GM19372 (cell line): ENCODE measurements at regions not wholly inside any gene's neighbourhood (a gene's known extent, or its start where the extent isn't known, plus 50 kb on each side); places are given as distances from the start of the nearest gene placed in this dataset.
"Not testable (repeated sequence)": the region's sequence is repeated elsewhere in the genome, so short reads cannot be mapped to it uniquely, and the experiment has no call there.

Source experiments
- ATAC-seq: cut with Tn5 transposase; IDR thresholded peaks from one replicate; pipeline ENCODE4 v1.9.1; 2021; ENCODE audit warnings: mild to moderate bottlenecking, low read depth, moderate library complexity; ENCODE audit not compliant: unreplicated experiment

DNA sequence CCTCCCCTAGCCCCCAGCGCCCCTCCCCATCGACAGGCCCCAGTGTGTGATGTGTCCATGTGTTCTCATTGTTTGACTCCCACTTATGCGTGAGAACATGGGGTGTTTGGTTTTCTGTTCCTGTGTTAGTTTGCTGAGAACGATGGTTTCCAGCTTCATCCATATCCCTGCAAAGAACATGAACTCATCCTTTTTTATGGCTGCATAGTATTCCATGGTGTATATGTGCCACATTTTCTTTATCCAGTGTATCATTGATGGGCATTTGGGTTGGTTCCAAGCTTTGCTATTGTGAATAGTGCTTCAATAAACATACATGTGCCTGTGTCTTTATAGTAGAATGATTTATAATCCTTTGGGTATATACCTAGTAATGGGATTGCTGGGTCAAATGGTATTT lies 107.6 kb upstream of the ADGRG2 start:
- ATAC-seq, result not testable (repeated sequence)

DNA sequence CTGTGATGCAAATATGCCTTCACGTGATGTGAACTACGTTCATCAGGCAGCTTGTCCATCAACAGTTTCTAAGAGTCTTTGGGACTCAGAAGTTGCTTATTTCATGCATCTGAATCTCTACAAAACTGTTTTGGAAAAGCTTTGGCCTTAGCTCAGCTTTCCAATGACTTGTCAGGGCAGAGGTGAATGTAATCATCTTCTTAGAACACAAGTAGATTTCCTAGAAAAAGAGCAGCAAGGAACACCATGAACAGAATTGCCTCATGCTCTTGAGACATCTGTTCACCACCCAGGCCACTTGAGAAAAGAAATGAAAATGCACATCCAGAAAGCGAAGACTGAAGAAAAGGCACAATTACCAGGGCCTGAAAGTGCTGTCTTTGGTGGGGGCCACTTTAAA lies 105.8 kb upstream of the PDHA1 start:
- no peak for ATAC-seq

DNA sequence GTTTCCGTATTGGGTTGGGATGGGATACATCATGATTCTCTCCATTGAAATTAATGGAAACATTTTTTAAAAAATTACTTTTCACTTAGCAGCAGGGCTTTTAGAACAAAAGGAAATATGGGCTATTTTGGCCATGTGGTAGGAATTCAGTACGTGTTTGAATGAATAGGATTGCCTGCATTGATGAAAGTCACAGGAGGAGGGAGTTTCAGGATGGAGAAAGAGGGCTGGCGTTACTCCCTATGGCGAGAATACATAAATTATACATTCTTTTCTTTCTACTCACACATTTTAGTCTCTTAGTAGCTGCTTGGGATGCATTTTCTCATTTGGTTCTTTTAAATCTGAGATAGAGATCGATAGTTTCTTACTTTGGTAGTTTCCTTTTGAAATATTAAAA lies 100.3 kb upstream of the PDHA1 start:
- no peak for ATAC-seq

DNA sequence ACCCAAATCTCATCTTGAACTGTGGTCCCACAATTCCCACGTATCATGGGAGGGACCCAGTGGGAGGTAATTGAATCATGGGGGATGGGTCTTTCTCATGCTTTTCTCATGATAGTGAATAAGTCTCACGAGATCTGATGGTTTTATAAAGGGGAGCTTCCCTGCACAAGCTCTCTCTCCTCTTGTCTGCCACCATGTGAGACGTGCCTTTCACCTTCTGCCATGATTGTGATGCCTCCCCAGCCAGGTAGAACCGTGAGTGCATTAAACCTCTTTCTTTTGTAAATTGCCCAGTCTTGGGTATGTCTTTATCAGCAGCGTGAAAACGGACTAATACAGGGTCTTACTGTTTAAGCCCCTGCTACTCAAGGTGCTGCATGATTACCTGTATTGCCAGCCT lies 98.8 kb upstream of the PDHA1 start:
- ATAC-seq, result not testable (repeated sequence)

DNA sequence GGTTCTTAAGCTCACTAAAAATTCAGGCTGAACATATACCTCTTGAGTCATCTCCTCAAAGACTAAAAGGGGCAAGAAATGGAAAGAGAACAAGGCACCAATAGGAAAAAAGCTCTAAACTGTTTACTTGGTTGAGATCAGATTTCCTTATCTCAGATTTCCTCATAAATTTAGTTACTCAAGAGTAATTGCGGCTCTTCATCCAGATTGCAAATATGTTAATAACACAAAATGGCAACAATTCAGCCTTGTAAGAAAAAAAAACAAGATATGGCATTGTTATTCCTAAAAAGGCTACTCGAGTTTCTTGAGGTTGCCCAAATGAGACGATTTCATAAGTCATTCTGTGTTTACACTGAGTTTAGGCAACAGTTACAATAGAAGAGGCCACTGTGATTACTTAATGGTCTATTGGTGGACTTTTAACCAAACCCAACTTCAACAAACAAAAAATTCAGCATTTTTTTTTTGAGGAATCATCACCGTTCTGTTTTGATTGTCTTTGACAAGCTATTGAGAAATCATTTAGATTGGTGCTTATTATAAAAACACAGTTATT lies 97.9 kb upstream of the PDHA1 start:
- ATAC-seq, result no peak

DNA sequence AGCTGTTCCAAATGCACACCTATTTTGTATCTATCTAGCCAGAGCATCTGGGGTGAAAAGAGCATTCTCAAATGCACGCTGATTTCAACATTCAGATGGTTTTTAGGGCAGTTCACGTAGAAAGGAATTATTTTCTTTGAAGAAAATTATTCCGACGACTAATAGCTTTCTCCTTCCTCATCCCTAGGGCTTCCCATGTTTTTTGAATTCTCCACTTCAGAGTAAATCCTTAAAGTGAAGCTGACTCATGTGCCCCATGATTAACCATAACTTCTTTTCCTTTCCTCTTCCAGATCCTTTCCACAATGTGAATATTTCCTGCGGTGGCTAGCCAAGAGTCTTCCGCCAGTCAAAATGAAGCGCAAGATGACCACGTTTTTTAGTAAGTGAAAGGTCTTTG lies 86.7 kb upstream of the PDHA1 start:
- no peak for ATAC-seq

DNA sequence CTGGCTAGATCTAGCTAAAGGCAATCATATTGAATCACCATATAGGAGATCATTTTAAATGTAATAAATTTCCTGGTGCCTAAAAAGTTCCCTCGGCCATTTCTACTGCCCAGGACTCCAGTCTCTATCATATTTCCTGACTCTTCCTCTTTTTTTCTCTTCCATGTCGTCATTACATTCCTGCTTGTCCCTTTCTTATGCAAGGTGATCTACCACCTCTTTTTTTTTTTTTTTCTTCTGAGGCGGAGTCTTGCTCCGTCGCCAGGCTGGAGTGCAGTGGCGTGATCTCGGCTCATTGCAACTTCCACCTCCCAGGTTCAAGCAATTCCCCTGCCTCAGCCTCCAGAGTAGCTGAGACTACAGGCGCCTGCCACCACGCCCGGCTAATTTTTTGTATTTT lies 82.7 kb upstream of the PDHA1 start:
- not testable (repeated sequence) for ATAC-seq

DNA sequence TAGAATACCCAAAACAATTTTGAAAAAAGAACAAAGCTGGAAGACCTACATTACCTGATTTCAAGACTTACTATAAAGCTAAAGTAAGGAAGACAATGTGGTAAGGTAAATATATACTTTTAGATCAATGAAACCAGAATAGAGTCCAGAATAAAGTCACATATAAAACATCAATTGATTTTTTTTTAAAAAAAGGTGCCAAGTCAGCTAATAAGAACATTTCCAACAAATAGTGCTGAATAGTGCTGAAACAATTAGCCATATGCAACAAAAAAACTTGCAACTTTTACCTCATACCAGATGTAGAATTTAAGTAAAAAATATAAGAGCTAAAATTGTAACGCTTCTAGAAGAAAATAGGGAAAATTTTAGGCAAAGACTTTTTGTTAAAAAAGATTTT lies 73.0 kb upstream of the PDHA1 start:
- ATAC-seq, result no peak

DNA sequence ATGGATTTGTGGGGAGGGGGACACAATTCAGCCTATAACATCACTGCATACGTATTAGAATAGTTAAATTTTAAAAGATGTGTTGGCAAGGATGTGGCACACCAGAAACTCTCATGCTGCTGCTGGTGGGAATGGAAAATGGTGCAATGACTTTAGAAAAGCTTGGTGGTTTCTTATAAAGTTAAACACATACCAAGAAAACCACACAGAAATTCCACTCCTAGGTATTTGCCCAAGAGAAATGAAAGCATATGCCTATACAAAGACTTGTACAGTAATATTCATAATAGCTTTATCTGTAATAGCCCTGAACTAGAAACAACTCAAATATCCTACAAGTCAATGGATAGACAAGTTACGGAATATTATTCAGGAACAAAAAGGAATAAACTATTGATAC lies 71.3 kb upstream of the PDHA1 start:
- no peak for ATAC-seq

DNA sequence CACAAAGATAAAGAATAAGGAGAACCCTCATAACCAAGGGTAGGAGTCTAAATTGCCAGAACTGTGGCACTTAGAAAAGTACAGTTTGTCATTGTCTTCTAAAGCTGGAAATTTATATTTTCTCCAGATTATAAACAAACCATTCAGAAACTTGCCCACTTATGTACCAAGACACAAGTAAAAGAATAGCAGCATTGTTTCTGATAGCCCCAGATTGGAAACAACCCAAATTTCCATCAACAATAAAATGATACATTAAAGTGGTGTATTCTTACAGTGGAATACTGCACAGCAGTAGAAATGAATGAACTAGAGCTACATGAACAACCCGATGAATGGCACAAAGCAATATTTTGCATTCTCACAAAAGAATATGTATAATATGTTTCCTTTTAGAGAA lies 63.1 kb upstream of the PDHA1 start:
- ATAC-seq, result no peak

DNA sequence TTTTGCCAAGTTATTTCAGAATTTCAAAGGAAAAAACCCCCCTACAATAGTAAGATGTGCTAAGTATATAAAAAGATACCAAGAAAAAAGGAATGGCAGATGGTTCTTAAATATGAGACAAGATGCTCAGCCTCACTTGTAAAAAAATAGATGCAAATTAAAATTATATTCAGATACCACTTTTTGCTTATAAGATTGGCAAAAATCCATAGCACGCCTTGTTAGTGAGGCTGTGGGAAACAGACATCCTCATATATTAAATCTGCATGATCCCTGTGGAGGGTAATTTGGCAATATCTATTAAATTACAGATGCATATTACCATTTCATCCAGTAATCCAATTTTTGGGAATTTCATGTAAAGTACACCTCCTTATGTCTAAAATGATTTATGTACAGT lies 62.5 kb upstream of the PDHA1 start:
- ATAC-seq, result no peak

DNA sequence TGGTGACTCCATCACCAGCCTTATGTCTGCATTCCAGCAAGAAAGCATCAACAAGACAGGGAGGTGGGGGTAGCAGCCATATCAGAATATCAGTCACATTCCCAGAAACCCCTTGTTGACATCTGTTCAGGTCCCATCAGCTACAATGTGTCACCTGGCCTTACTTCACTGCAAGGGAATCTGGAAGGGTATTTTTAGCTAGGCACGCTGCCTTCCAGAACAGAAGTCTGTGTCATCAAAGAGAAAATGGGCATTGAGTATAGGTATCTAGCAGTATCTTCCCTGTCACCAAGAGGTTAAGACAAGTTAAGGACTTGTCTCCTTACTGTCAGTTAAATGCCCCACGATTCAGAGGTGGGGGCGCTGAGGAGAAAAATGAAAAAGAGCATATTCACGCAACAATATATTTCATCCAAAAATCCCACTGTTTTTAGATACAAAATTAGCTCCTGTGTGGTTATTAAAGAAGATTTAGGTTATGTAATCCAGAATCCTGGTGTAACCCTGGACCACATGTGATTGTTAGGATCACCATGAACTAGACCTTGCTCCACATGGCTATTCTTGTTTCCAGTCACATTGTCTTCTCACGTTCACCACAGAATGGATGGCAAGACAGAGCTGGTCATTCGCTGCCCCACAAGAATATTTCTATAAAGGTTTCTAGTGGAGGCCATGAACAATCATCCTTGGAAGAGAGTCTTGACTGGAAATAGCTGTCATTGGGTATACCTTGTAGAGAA lies 60.0 kb upstream of the PDHA1 start:
- ATAC-seq, result no peak

DNA sequence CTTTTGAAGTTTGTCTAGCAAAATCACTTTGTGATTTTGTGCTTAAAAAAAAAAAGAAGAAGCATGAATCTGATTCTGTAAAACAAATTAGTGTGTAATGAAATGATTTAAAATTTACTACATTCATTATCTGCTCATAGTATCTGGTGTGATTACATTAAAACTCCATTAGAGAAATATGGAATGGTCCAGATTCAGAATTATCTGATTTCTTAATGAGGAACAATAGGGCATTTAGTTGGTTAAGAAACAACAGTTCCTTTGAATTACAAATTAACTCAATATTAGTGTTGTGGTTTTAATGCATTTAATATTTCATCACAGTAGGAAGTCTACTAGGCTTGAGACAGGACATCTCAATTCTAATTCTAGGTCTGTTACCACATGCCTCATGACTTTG lies 57.9 kb upstream of the PDHA1 start:
- no peak for ATAC-seq

DNA sequence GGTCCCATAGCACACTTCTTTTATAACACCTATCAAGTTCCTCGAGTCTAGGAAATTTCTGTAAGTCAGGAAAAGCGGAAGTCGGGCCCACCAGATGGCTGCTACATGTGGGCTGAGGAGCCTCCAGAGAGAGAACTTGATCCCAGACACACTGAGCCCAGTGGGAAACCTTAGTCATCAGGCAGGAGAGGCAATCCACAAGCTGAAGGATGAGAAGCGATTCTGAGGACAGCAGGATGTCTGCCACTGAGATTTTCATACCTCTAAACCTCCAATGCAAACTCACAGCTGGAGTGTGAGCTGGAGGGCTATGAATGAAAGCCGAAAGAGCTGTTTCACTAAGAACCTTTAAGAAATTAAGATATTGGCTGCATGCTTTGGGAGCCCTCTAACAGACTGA lies 52.6 kb upstream of the PDHA1 start:
- no peak for ATAC-seq

DNA sequence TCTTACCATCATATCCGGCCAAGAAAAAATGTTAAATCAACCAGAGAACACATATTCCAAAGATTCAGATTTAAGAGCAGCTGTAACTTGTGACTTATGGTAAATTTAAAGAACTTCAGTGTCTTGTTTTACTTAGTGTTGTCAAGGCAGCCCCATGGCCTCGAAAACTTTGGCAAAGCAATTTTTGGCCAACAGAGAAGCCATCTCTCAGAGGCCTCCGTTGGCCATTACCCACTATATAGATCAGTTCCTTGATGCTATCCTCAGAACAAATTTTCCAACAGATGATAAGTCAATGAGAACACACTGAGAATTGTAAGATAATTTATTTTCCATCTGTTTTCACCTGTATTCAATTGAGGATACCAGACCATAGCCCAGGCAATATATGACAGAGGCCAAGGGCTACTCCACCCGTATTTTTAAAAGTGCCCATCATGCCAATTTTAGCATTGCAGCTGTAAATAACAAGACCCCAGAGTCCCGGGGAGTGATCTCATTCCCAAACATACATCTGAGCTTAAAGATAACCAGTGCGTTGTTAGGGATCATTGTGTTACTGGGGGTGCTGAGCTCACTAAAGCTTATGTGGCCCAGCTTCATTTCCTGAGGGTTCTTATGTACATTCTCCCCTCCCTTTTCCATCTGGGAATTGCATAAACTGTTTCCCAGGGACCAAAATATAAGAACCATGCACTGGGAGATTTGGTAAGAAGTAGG lies 50.0 kb upstream of the PDHA1 start:
- ATAC-seq, result no peak
